HepG2 (cell line): ENCODE measurements at regions not wholly inside any gene's neighbourhood (a gene's known extent, or its start where the extent isn't known, plus 50 kb on each side); places are given as distances from the start of the nearest gene placed in this dataset.
A peak's percentile ranks its signal among the peaks of the same experiment; 100 is the strongest.

Source experiments
- ATAC-seq: fragments of 200-7000 bp; cut with Tn5 transposase; 3 replicates; pipeline ENCODE4 v1.9.1; 2020; ENCODE audit warnings: mild to moderate bottlenecking, moderate library complexity
- BruUV-seq: library from RNA; stranded (reverse); fragments of 400-500 nt; replicated peaks from 2 replicates; lab custom pipeline; 2021; lab: Mats Ljungman, UMichigan
- CTCF ChIA-PET: fragments of 300-600 bp; formaldehyde crosslinking; extraction: SDS; loops from one replicate; lab custom pipeline; 2021; ENCODE audit warnings: low total read pairs, inconsistent platforms, low intra/inter-chr PET ratio; lab: Yijun Ruan, JAX
- POLR2A ChIA-PET: fragments of 350-600 bp; sonication (Branson Sonifier 250); formaldehyde crosslinking; loops from one replicate; lab custom pipeline; 2020; ENCODE audit warnings: antibody characterized with exemption, inconsistent platforms; lab: Yijun Ruan, JAX
- DNase-seq: peaks from one replicate; pipeline ENCODE4 v3.0.0-alpha.2; 2015; ENCODE audit warnings: low spot score
- FAIRE-seq: peaks from 3 replicates; lab custom pipeline; 2011; peaks lifted over from hg19 to GRCh38; lab: Jason Lieb, UNC
- H2AFZ ChIP-seq: one replicate; pipeline ENCODE4 v1.6.1; 2011; ENCODE audit warnings: low read length, inconsistent platforms
- H3K27ac ChIP-seq: fragments of 300-600 bp; 3 replicates; pipeline ENCODE4 v1.8.0; 2011; ENCODE audit warnings: mixed run types, mild to moderate bottlenecking, mixed read lengths, low read length, inconsistent platforms; ENCODE audit not compliant: insufficient read depth; ENCODE audit errors: extremely low read length
- H3K27me3 ChIP-seq, 2 experiments: fragments of 200-600 bp in 1 of 2; 2 replicates in 1 of 2; 3 replicates in 1 of 2; pipeline versions ENCODE4 v1.6.0 to v1.8.0; 2011; ENCODE audit warnings: low read length in 2 of 2, mild to moderate bottlenecking in 2 of 2, moderate library complexity in 2 of 2, inconsistent platforms in 1 of 2; ENCODE audit not compliant: insufficient read depth in 2 of 2, control insufficient read depth in 1 of 2
- H3K36me3 ChIP-seq, 2 experiments: fragments of 200-600 bp in 1 of 2; replicated peaks in 1 of 2; 2 replicates in 1 of 2; 3 replicates in 1 of 2; pipeline versions ENCODE4 v1.5.1 to v1.8.0; 2011; ENCODE audit warnings: low read length in 2 of 2, inconsistent platforms in 1 of 2; ENCODE audit not compliant: insufficient read depth in 2 of 2, control insufficient read depth in 1 of 2
- H3K4me1 ChIP-seq: 2 replicates; pipeline ENCODE4 v1.5.1; 2012; ENCODE audit warnings: low read length, inconsistent platforms; ENCODE audit not compliant: insufficient read depth
- H3K4me2 ChIP-seq: 2 replicates; pipeline ENCODE4 v1.6.0; 2011; ENCODE audit warnings: low read depth, low read length, inconsistent platforms
- H3K4me3 ChIP-seq, 3 experiments: fragments of 200-600 bp in 1 of 3; sonication (generic), shearing (Covaris generic) in 1 of 3; replicated peaks in 1 of 3; 2 replicates each; pipeline ENCODE4 v1.5.1; 2011 to 2016; ENCODE audit warnings: low read length in 3 of 3, inconsistent platforms in 2 of 3, low read depth in 2 of 3, mild to moderate bottlenecking in 2 of 3, control low read depth in 1 of 3, mixed read lengths in 1 of 3; ENCODE audit not compliant: insufficient read depth in 1 of 3
- H3K79me2 ChIP-seq: one replicate; pipeline ENCODE4 v1.6.1; 2011; ENCODE audit warnings: low read length, inconsistent platforms; ENCODE audit not compliant: insufficient read depth
- H3K9ac ChIP-seq: 2 replicates; pipeline ENCODE4 v1.6.0; 2011; ENCODE audit warnings: mild to moderate bottlenecking, low read depth, low read length, inconsistent platforms; ENCODE audit not compliant: insufficient read depth
- H3K9me3 ChIP-seq: 2 replicates; pipeline ENCODE4 v1.5.1; 2012; ENCODE audit warnings: mild to moderate bottlenecking, low read length
- H4K20me1 ChIP-seq: 2 replicates; pipeline ENCODE4 v1.6.0; 2011; ENCODE audit warnings: inconsistent platforms, mild to moderate bottlenecking, low read length, moderate library complexity; ENCODE audit not compliant: insufficient read depth
- CSRNP2 ChIP-seq: sonication (generic); formaldehyde crosslinking; conservative IDR thresholded peaks from 2 replicates; pipeline ENCODE4 v1.8.0; 2022; ENCODE audit warnings: low read depth, missing genetic modification reagents
- FLYWCH1 ChIP-seq: sonication (generic); formaldehyde crosslinking; IDR thresholded peaks from 2 replicates; pipeline ENCODE4 v1.8.1; 2023; ENCODE audit warnings: mild to moderate bottlenecking, missing genetic modification reagents
- FOXJ3 ChIP-seq: sonication (generic); formaldehyde crosslinking; IDR thresholded peaks from 2 replicates; pipeline ENCODE4 v1.4.0; 2020; ENCODE audit warnings: missing genetic modification reagents, mild to moderate bottlenecking, borderline replicate concordance
- HNRNPK ChIP-seq: fragments of 200-400 bp; formaldehyde crosslinking; IDR thresholded peaks from 2 replicates; pipeline ENCODE4 v1.6.1; 2018; ENCODE audit warnings: low read length, low read depth, moderate library complexity, mild to moderate bottlenecking; ENCODE audit not compliant: poor library complexity, severe bottlenecking
- JUNB ChIP-seq: sonication (generic); formaldehyde crosslinking; IDR thresholded peaks from 2 replicates; pipeline ENCODE4 v1.8.0; 2022; ENCODE audit warnings: missing genetic modification reagents, mild to moderate bottlenecking, borderline replicate concordance
- KDM2A ChIP-seq: sonication (generic); formaldehyde crosslinking; IDR thresholded peaks from 2 replicates; pipeline ENCODE4 v1.4.0; 2020; ENCODE audit warnings: low read depth, missing genetic modification reagents, borderline replicate concordance
- KDM5B ChIP-seq: sonication (generic); formaldehyde crosslinking; IDR thresholded peaks from 2 replicates; pipeline ENCODE4 v1.4.0; 2020; ENCODE audit warnings: missing genetic modification reagents, mild to moderate bottlenecking, borderline replicate concordance
- MYNN ChIP-seq: sonication (generic); formaldehyde crosslinking; IDR thresholded peaks from 2 replicates; pipeline ENCODE4 v1.4.0; 2020; ENCODE audit warnings: mild to moderate bottlenecking, low read depth, missing genetic modification reagents
- PCBP1 ChIP-seq: fragments of 200-400 bp; formaldehyde crosslinking; IDR thresholded peaks from 2 replicates; pipeline ENCODE4 v1.6.1; 2017; ENCODE audit warnings: mild to moderate bottlenecking, low read depth, low read length, borderline replicate concordance
- PPARG ChIP-seq: conservative IDR thresholded peaks from 2 replicates; pipeline ENCODE4 v1.6.1; 2016; ENCODE audit warnings: missing biosample characterization, missing genetic modification reagents
- RAD21 ChIP-seq: fragments of 450-650 bp; formaldehyde crosslinking; IDR thresholded peaks from 2 replicates; pipeline ENCODE4 v1.5.0; 2020; ENCODE audit warnings: mild to moderate bottlenecking
- XRCC5 ChIP-seq: fragments of 200-400 bp; formaldehyde crosslinking; optimal IDR thresholded peaks from 2 replicates; pipeline ENCODE3; 2017; ENCODE audit warnings: mild to moderate bottlenecking, low read length
- ZFX ChIP-seq: sonication (generic); formaldehyde crosslinking; IDR thresholded peaks from 2 replicates; pipeline ENCODE4 v1.4.0; 2020; ENCODE audit warnings: mild to moderate bottlenecking, low read depth, missing genetic modification reagents, moderate library complexity
- ZNF333 ChIP-seq: sonication (generic); formaldehyde crosslinking; IDR thresholded peaks from 2 replicates; pipeline ENCODE4 v1.4.0; 2020; ENCODE audit warnings: mild to moderate bottlenecking, missing genetic modification reagents, borderline replicate concordance
- ZNF343 ChIP-seq: sonication (generic); formaldehyde crosslinking; IDR thresholded peaks from 2 replicates; pipeline ENCODE4 v1.4.0; 2020; ENCODE audit warnings: mild to moderate bottlenecking, missing genetic modification reagents
- ZNF687 ChIP-seq: sonication (generic); formaldehyde crosslinking; IDR thresholded peaks from 2 replicates; pipeline ENCODE4 v1.5.1; 2020; ENCODE audit warnings: mild to moderate bottlenecking, missing genetic modification reagents, moderate library complexity
- ZNF770 ChIP-seq: sonication (generic); formaldehyde crosslinking; IDR thresholded peaks from 2 replicates; pipeline ENCODE4 v1.5.0; 2020; ENCODE audit warnings: mild to moderate bottlenecking, missing genetic modification reagents
- ZNF776 ChIP-seq: sonication (generic); formaldehyde crosslinking; IDR thresholded peaks from 2 replicates; pipeline ENCODE4 v1.4.0; 2020; ENCODE audit warnings: mild to moderate bottlenecking, missing genetic modification reagents
- WGBS: methylation state at CpG from one replicate; pipeline ENCODE4 v1.1.6; 2017; ENCODE audit warnings: low lambda C conversion rate; 5-methylcytosine and 5-hydroxymethylcytosine counted together
- in situ Hi-C: cut with HindIII; loops from 2 replicates; pipeline ENCODE4 v1.10.0; 2017; ENCODE audit warnings: low pct_unique_long_range_greater_than_20kb; ENCODE audit not compliant: extremely low pct_ligation_motif_present
- intact Hi-C: fragments of 100-400 bp; cut with micrococcal nuclease; formaldehyde crosslinking; loops from one replicate; pipeline ENCODE4 v1.10.0; 2022; ENCODE audit not compliant: unreplicated experiment

- peaks cover 35% of the 10 kb centered on the region for H3K4me1 ChIP-seq
- no peak overlapping the region for H3K4me3 ChIP-seq
- peak overlapping the region; percentile 48 for H3K4me2 ChIP-seq
- H3K9ac ChIP-seq, result no peak overlapping the region
- DNase-seq (peak; percentile 36), FAIRE-seq (no peak), ATAC-seq (peak; percentile 65)
- BruUV-seq, result no TSS peak
- WGBS, result 28% methylated on average over 5 of the region's 7 CpGs
- in situ Hi-C loops, result no loop called here
- ChIA-PET CTCF (no interaction called here), POLR2A (interaction anchor here (0.8 to 5.3 kb wide), 6 partner anchors 11 to 88 kb away, joined by 3 to 31 read pairs (median 4); partner anchors contain the start of gene ID2)
- H2AFZ ChIP-seq, result no peak overlapping the region
- no peaks in the 10 kb centered on the region for H3K36me3 ChIP-seq
- H4K20me1 ChIP-seq, result no peaks in the 10 kb centered on the region
- H3K9me3 ChIP-seq, result no peaks in the 10 kb centered on the region
- no peaks in the 10 kb centered on the region for H3K79me2 ChIP-seq
- no peak overlapping the region for H3K27ac ChIP-seq
- intact Hi-C loops, result no loop called here
- H3K27me3 ChIP-seq, result peaks cover 0 to 7% of the 10 kb centered on the region in 2 experiments; a peak in 1 of 5 replicates
- TF ChIP-seq KDM5B (CRISPR knock-in tag) (peak; percentile 43; the same call in 1 of the 2 replicates), JUNB (CRISPR knock-in tag) (no peak), ZFX (CRISPR knock-in tag) (no peak), CSRNP2 (CRISPR knock-in tag) (no peak), ZNF333 (CRISPR knock-in tag) (no peak), PCBP1 (no peak), HNRNPK (no peak), MYNN (CRISPR knock-in tag) (no peak), FOXJ3 (CRISPR knock-in tag) (no peak), PPARG (no peak), RAD21 (CRISPR knock-in tag) (no peak), FLYWCH1 (CRISPR knock-in tag) (no peak), ZNF776 (CRISPR knock-in tag) (0 out of 2 replicates have a peak, but pooled peaks have one; percentile 32), ZNF687 (peak; percentile 48; the same call in 1 of the 2 replicates), XRCC5 (peak; percentile 9), ZNF770 (0 out of 2 replicates have a peak, but pooled peaks have one; percentile 18), ZNF343 (CRISPR knock-in tag) (no peak), KDM2A (CRISPR knock-in tag) (no peak)
Measured at GRCh38 chr2:8592736-8593135, 89.1 kb upstream of the ID2 start.
